IPS-20b (cell line): ENCODE measurements at regions not wholly inside any gene's neighbourhood (a gene's known extent, or its start where the extent isn't known, plus 50 kb on each side); places are given as distances from the start of the nearest gene placed in this dataset.

ENCODE experiments used
- H3K27ac ChIP-seq: one replicate; pipeline ENCODE4 v1.5.1; 2013; ENCODE audit warnings: low read length
- H3K27me3 ChIP-seq: 2 replicates; pipeline ENCODE4 v1.6.1; 2013; ENCODE audit warnings: mild to moderate bottlenecking, low read length, inconsistent platforms; ENCODE audit not compliant: insufficient read depth
- H3K36me3 ChIP-seq: 2 replicates; pipeline ENCODE4 v1.6.1; 2013; ENCODE audit warnings: low read depth, mild to moderate bottlenecking, inconsistent platforms, low read length, moderate library complexity; ENCODE audit not compliant: insufficient read depth
- H3K4me1 ChIP-seq: 2 replicates; pipeline ENCODE4 v1.6.1; 2013; ENCODE audit warnings: mild to moderate bottlenecking, control low read depth, inconsistent platforms, low read length, moderate library complexity; ENCODE audit not compliant: insufficient read depth
- H3K4me3 ChIP-seq: 2 replicates; pipeline ENCODE4 v1.5.1; 2013; ENCODE audit warnings: mild to moderate bottlenecking, low read length, inconsistent platforms
- H3K9ac ChIP-seq: 2 replicates; pipeline ENCODE4 v1.6.1; 2013; ENCODE audit warnings: low read depth, mild to moderate bottlenecking, inconsistent platforms, low read length, moderate library complexity
- H3K9me3 ChIP-seq: 2 replicates; pipeline ENCODE4 v1.6.1; 2013; ENCODE audit warnings: mild to moderate bottlenecking, low read depth, low read length, inconsistent platforms; ENCODE audit not compliant: insufficient read depth

DNA sequence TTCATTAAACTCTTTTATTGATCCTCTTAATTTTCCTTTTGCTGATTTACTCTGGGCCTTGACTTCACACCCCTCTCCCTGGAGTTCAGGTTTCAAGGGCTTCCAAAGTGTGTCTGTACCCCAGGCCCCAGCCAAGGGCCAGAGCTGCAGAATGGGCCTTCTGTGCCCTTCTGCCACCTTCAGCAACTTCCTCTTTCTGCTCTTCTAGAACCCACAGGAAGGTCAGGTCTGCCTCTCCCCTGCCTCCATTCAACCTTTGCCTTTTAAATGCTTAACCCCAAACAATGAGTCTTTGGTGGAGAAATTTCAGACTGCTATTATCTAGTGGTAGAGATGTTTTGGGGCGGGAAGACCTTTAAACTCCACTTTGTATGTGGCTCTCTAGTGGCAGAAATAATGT, 63.1 kb downstream of the TSN start:
- Histone ChIP-seq H3K27me3 (no peaks in the 10 kb centered on the region), H3K4me3 (no peak overlapping the region), H3K36me3 (no peaks in the 10 kb centered on the region), H3K27ac (no peak overlapping the region), H3K9me3 (peaks cover 8% of the 10 kb centered on the region; the same call in 1 of the 2 replicates), H3K4me1 (peaks cover 5% of the 10 kb centered on the region; the same call in 1 of the 2 replicates), H3K9ac (no peak overlapping the region)

DNA sequence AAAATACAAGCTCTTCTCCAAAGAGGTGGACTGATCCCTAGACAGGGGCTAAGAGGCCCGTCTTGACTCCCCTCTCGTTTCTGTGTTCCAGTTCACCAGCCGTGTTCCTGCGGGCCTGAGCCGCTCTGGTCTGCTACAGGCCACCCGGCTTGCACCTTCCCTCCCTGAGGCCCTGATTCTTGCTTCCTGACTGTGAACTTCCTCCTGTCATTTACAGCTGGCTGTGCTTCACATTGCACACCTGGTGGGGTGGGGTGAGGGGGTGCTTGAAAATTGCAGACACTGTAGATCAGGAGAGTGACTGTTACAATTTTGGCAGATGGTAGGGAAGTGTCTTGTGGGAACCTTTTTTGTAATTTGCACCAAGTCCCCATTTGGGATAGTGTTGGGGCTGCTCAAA, 64.4 kb downstream of the TSN start:
- Histone ChIP-seq H3K9me3 (peaks cover 8% of the 10 kb centered on the region; the same call in 1 of the 2 replicates), H3K4me1 (peaks cover 5% of the 10 kb centered on the region; the same call in 1 of the 2 replicates), H3K4me3 (no peak overlapping the region), H3K27ac (no peak overlapping the region), H3K36me3 (no peaks in the 10 kb centered on the region), H3K27me3 (no peaks in the 10 kb centered on the region), H3K9ac (no peak overlapping the region)

DNA sequence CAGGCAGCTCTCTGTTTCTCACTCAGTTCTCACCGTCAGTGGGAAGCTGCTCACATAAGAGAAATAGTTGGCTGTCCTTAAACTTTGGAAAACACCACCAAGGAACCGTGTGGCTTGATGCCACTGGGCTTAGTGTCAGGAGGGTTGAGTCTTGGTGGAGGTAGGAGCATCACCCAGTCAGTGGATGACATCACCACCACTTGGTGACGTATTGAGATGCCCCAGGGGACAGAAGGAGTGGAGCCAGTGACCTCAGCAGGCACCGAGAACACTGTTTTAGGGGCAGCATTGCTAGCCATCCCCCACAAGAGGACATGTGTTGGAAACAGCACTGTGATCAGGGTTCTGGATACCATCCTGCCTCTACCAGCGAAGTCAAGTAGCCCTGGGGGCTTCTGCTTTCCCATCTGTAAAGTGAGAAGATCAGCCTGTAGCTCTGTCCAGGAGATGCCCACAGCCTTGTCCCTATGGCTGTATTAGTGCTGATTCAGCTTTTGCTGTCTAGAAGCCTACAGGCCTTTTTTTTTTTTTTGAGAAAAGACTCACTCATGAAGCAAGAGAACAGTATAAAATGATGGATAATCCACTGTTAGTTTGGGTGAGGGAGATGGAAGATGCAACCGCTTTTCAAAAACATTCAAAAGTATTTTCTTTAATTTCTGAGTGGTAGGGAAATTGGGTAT, 66.2 kb downstream of the TSN start:
- Histone ChIP-seq H3K36me3 (no peaks in the 10 kb centered on the region), H3K4me1 (no peaks in the 10 kb centered on the region), H3K9ac (no peak overlapping the region), H3K27me3 (no peaks in the 10 kb centered on the region), H3K27ac (no peak overlapping the region), H3K4me3 (no peak overlapping the region), H3K9me3 (peaks cover 8% of the 10 kb centered on the region; the same call in 1 of the 2 replicates)

DNA sequence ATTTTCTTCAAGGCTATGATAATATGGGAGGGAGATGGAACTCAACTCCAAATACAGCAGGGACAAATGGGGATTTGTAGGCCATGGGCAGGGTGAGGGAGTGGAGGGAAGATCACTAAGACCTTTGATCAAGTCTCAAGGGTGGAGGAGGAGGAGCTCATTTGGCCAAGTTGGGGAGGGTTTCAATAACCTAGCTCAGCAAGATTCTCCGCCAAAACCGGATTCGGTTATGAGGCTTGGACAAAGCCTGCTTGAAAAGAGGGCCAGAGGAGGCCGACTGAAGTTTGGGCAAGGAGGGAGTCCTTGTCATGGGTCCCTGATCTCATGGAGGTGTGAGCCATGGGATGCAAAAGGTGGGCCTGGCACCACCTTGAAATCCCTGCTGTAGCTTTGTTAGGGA, 68.8 kb downstream of the TSN start:
- H3K27me3 ChIP-seq: no peaks in the 10 kb centered on the region
- H3K36me3 ChIP-seq: no peaks in the 10 kb centered on the region
- H3K4me3 ChIP-seq: no peak overlapping the region
- H3K9me3 ChIP-seq: peaks cover 8% of the 10 kb centered on the region; the same call in 1 of the 2 replicates
- no peak overlapping the region for H3K9ac ChIP-seq
- no peaks in the 10 kb centered on the region for H3K4me1 ChIP-seq
- no peak overlapping the region for H3K27ac ChIP-seq

DNA sequence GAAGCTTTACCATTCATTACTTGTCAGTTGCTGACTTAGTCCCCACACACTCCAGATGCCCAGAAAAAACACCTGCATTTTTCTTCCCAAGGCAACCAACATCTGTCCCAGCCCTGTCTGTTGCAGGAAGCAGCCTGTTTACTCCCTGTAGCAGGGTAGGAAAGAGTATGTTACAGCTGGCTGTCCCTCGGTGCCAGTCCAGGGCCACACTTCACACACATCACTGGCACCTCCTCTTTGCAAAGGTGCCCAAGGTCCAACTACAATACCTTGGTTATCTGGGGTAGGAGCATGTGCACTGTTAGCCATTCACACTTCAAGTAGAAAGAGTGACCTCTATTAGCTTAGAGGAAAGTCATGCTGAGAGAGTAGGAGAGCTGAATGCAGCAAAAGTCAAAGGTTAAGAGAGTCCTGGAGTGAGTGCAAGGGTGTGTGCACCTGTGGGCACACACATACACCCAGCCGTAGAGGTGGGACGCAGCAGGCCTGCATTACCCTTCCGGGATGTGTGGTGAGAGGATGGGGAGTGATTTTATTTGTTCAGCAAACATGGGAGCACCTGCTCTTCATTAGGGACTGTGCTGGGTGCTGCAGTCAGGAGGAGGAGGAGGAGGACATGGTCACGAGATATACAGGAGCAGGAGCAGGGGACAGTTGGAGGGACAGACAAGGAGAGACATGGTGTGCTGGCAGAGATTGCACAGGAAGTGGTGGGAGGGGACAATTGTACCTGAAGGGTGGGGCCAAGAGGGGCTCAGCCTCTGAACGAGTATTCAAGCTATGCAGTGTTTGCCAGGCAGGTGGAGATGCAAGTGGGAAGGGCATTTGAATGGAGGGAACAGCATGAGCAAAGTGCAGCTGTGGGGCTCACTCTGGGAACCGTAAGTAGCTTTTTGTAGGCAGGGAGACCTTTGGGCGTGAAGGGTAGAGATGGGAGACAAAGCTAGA, 69.8 kb downstream of the TSN start:
- Histone ChIP-seq H3K9ac (no peak overlapping the region), H3K9me3 (peaks cover 8% of the 10 kb centered on the region; the same call in 1 of the 2 replicates), H3K27ac (no peak overlapping the region), H3K36me3 (no peaks in the 10 kb centered on the region), H3K4me3 (no peak overlapping the region), H3K4me1 (no peaks in the 10 kb centered on the region), H3K27me3 (no peaks in the 10 kb centered on the region)

GRCh38 chr2:121826036-121826435, 70.6 kb downstream of the TSN start:
- Histone ChIP-seq H3K4me1 (no peaks in the 10 kb centered on the region), H3K27me3 (no peaks in the 10 kb centered on the region), H3K4me3 (no peak overlapping the region), H3K9ac (no peak overlapping the region), H3K27ac (no peak overlapping the region), H3K36me3 (no peaks in the 10 kb centered on the region), H3K9me3 (peaks cover 8% of the 10 kb centered on the region; the same call in 1 of the 2 replicates)

GRCh38 chr2:121828281-121828731, 72.9 kb downstream of the TSN start:
- Histone ChIP-seq H3K4me3 (no peak overlapping the region), H3K36me3 (no peaks in the 10 kb centered on the region), H3K9me3 (no peaks in the 10 kb centered on the region)

GRCh38 chr2:121830809-121831208, 75.4 kb downstream of the TSN start:
- Histone ChIP-seq H3K4me1 (no peaks in the 10 kb centered on the region), H3K9me3 (no peaks in the 10 kb centered on the region), H3K9ac (no peak overlapping the region), H3K36me3 (no peaks in the 10 kb centered on the region), H3K4me3 (no peak overlapping the region), H3K27ac (no peak overlapping the region), H3K27me3 (no peaks in the 10 kb centered on the region)

More at GRCh38 chr2:121828281-121828731, 72.9 kb downstream of the TSN start:
- no peak overlapping the region for H3K27ac ChIP-seq
- H3K27me3 ChIP-seq: no peaks in the 10 kb centered on the region
- no peak overlapping the region for H3K9ac ChIP-seq
- no peaks in the 10 kb centered on the region for H3K4me1 ChIP-seq

DNA sequence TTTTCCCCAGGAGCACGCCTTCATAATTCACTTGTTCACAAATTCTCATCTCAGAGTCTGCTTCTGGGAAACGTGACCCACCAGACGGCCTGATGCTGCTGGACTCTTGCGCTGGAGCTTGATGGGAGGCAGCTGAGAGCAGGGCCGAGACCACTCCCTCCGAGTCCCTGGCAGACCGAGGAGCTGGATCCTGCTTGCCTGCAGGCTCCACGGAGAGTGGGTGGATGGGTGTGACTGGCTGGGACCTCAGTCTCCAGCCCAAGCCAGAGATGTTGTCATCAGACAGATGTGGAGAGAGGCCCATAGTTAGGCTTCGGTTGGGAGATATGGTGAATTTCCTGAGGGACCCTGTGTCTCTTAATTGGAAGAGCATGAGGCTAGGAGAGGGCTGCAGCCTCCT, 76.4 kb downstream of the TSN start:
- no peaks in the 10 kb centered on the region for H3K36me3 ChIP-seq
- H3K4me1 ChIP-seq: no peaks in the 10 kb centered on the region
- no peak overlapping the region for H3K27ac ChIP-seq
- H3K9ac ChIP-seq: no peak overlapping the region
- H3K4me3 ChIP-seq: no peak overlapping the region
- no peaks in the 10 kb centered on the region for H3K9me3 ChIP-seq
- H3K27me3 ChIP-seq: no peaks in the 10 kb centered on the region

DNA sequence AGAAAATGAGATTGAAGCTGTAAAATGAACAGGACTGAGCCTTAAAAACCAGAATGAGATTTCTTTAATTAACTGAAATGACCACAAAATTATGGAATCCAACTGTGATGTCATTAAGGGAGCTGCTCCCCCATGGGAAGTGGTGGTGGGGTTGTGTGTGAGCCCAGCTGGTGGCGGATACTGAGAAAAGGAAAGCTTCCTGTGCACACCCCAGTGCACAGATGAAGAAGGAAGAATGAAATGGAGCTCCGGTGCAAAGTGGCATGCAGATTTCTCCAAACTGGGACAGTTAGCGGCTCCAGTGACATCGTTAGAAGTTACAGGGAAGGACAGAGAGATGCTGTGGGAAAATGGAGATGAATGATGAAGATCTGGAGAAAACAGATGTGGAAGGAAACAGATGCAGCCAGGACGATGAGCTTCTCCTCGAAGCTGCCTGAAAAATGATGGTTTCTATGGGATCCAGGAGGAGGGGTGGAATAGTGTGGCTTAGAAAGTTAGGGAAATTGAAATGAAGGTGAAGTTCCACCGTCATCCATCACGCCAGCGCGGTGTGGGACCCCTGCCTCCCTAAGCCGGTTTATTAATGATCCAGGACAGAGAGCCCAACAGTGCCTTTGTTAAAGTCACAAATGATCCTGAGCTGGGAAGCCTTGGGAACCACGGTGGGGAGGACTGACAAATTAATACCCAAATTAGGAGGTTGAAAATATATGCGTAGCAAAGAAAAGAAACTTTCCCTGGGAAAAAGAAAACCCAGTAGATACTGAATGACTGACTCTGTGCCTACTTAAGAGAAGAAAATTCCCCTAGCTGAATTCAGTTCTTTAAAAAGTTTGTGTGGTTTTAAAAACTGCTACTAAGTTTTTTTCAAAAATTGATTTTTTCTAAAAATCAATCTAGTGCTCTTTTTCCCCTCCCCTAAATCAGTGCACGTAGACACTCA, 77.2 kb downstream of the TSN start:
- Histone ChIP-seq H3K27me3 (no peaks in the 10 kb centered on the region), H3K9ac (no peak overlapping the region), H3K36me3 (no peaks in the 10 kb centered on the region), H3K27ac (no peak overlapping the region), H3K9me3 (peaks cover 3% of the 10 kb centered on the region), H3K4me1 (no peaks in the 10 kb centered on the region), H3K4me3 (no peak overlapping the region)

DNA sequence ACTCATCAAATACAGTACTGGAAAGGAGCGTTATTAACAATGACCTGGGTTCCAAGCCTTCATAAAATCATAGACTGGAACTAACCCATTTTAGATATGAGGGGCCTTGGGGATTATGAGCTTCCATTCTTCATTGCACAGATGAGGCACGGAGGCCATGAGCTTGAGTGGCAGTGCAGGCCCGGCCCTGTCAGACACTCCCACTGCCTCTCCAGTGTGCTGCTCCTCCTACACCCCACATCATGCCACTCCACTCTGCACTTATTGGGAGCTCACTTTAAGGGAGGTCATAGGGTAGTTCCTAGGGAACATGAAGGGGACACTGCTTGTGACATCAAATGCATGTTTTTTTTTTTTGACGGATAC, 77.9 kb downstream of the TSN start:
- Histone ChIP-seq H3K9ac (no peak overlapping the region), H3K4me3 (no peak overlapping the region), H3K27ac (no peak overlapping the region), H3K27me3 (no peaks in the 10 kb centered on the region), H3K9me3 (peaks cover 9% of the 10 kb centered on the region), H3K36me3 (no peaks in the 10 kb centered on the region), H3K4me1 (no peaks in the 10 kb centered on the region)
